ENCODE measurements at regions not wholly inside any gene's neighbourhood (a gene's known extent, or its start where the extent isn't known, plus 50 kb on each side); places are given as distances from the start of the nearest gene placed in this dataset.

- Histone ChIP-seq H3K4me2 (replicated peaks; ENCODE audit: extremely low read depth, low read length, poor library complexity, severe bottlenecking) (no peak overlapping the region), H3K27ac (ENCODE audit: low read depth in 1 of 2, low read length in 2 of 2) (no peak overlapping the region), H3K27me3 (ENCODE audit: control insufficient read depth in 2 of 2, insufficient read depth in 2 of 2, low read length in 2 of 2) (no peaks in the 10 kb centered on the region), H3K79me2 (ENCODE audit: insufficient read depth, low read length) (no peaks in the 10 kb centered on the region), H2AFZ (ENCODE audit: insufficient read depth, low read depth, low read length, poor library complexity, severe bottlenecking) (no peak overlapping the region), H3K9me3 (replicated peaks in 1 of 2; ENCODE audit: control insufficient read depth in 1 of 2, insufficient read depth in 1 of 2, low read length in 2 of 2) (no peaks in the 10 kb centered on the region), H3K4me1 (ENCODE audit: control insufficient read depth in 1 of 2, insufficient read depth in 2 of 2, low read length in 2 of 2) (no peaks in the 10 kb centered on the region), H4K20me1 (ENCODE audit: insufficient read depth, low read length) (no peaks in the 10 kb centered on the region), H3K4me3 (replicated peaks in 1 of 3; ENCODE audit: low read depth in 2 of 3, low read length in 3 of 3) (no peak overlapping the region), H3K9ac (ENCODE audit: insufficient read depth, low read length, poor library complexity, severe bottlenecking) (no peak overlapping the region), H3K36me3 (replicated peaks in 1 of 2; ENCODE audit: control insufficient read depth in 1 of 2, insufficient read depth in 2 of 2, low read length in 2 of 2) (no peaks in the 10 kb centered on the region)
- Mint-ChIP-seq H3K4me1 (no peaks in the 10 kb centered on the region), H3K27me3 (ENCODE audit: low read depth in 3 of 3) (no peaks in the 10 kb centered on the region), H3K9me3 (peaks cover 1 to 9% (median 5%) of the 10 kb centered on the region in 7 donors), H3K36me3 (no peaks in the 10 kb centered on the region), H3K27ac (no peak overlapping the region), H3K4me3 (no peak overlapping the region)
- TF ChIP-seq, protein P1, sequence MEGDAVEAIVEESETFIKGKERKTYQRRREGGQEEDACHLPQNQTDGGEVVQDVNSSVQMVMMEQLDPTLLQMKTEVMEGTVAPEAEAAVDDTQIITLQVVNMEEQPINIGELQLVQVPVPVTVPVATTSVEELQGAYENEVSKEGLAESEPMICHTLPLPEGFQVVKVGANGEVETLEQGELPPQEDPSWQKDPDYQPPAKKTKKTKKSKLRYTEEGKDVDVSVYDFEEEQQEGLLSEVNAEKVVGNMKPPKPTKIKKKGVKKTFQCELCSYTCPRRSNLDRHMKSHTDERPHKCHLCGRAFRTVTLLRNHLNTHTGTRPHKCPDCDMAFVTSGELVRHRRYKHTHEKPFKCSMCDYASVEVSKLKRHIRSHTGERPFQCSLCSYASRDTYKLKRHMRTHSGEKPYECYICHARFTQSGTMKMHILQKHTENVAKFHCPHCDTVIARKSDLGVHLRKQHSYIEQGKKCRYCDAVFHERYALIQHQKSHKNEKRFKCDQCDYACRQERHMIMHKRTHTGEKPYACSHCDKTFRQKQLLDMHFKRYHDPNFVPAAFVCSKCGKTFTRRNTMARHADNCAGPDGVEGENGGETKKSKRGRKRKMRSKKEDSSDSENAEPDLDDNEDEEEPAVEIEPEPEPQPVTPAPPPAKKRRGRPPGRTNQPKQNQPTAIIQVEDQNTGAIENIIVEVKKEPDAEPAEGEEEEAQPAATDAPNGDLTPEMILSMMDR (IDR thresholded peaks at IDR 0.05): no peak
- intact Hi-C loops (cut with micrococcal nuclease): no loop called here
- no peak for DNase-seq
Observed at GRCh38 chr5:165579911-165580310, 2074.5 kb downstream of the MAT2B start.

DNA sequence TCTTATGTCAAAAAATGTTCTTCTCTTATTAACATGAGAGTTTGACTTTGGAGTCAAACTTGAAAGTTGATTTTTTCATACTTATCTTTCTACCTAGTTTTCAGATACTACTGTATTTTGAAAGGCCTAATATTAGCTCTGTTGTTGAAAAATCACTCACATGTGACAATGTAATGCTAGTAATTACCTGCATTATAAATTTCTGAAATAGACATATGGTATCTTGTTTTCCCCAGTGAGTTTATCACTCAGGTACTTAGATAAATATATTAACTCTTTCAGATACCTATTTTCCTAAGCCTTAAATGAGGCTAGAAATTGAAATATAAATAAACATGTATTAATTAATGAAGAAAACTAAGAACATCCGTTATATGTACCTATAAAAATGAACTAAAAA is 2089.3 kb downstream of the MAT2B start:
- Histone ChIP-seq H3K36me3 (replicated peaks in 1 of 2; ENCODE audit: control insufficient read depth in 1 of 2, insufficient read depth in 2 of 2, low read length in 2 of 2) (no peaks in the 10 kb centered on the region), H3K4me3 (replicated peaks in 1 of 3; ENCODE audit: low read depth in 2 of 3, low read length in 3 of 3) (no peak overlapping the region), H3K4me2 (replicated peaks; ENCODE audit: extremely low read depth, low read length, poor library complexity, severe bottlenecking) (no peak overlapping the region), H2AFZ (ENCODE audit: insufficient read depth, low read depth, low read length, poor library complexity, severe bottlenecking) (no peak overlapping the region), H4K20me1 (ENCODE audit: insufficient read depth, low read length) (no peaks in the 10 kb centered on the region), H3K9me3 (replicated peaks in 1 of 2; ENCODE audit: control insufficient read depth in 1 of 2, insufficient read depth in 1 of 2, low read length in 2 of 2) (no peaks in the 10 kb centered on the region), H3K79me2 (ENCODE audit: insufficient read depth, low read length) (no peaks in the 10 kb centered on the region), H3K4me1 (ENCODE audit: control insufficient read depth in 1 of 2, insufficient read depth in 2 of 2, low read length in 2 of 2) (no peaks in the 10 kb centered on the region), H3K9ac (ENCODE audit: insufficient read depth, low read length, poor library complexity, severe bottlenecking) (no peak overlapping the region), H3K27ac (ENCODE audit: low read depth in 1 of 2, low read length in 2 of 2) (no peak overlapping the region), H3K27me3 (ENCODE audit: control insufficient read depth in 2 of 2, insufficient read depth in 2 of 2, low read length in 2 of 2) (no peaks in the 10 kb centered on the region)
- Mint-ChIP-seq H3K27me3 (ENCODE audit: low read depth in 3 of 3) (no peaks in the 10 kb centered on the region), H3K36me3 (no peaks in the 10 kb centered on the region), H3K27ac (no peak overlapping the region), H3K4me3 (no peak overlapping the region), H3K9me3 (peaks cover 0 to 6% (median 2%) of the 10 kb centered on the region in 7 donors), H3K4me1 (no peaks in the 10 kb centered on the region)
- intact Hi-C loops (cut with micrococcal nuclease): no loop called here
- DNase-seq: no peak
- TF ChIP-seq, protein P1 (IDR thresholded peaks at IDR 0.05): no peak
- WGBS (ENCODE audit: insufficient coverage): no CpG with 5 or more reads among the region's 1 CpG

Measured in CD14-positive monocyte (primary cell).